ENCODE measurements at regions not wholly inside any gene's neighbourhood (a gene's known extent, or its start where the extent isn't known, plus 50 kb on each side); places are given as distances from the start of the nearest gene placed in this dataset.

DNA sequence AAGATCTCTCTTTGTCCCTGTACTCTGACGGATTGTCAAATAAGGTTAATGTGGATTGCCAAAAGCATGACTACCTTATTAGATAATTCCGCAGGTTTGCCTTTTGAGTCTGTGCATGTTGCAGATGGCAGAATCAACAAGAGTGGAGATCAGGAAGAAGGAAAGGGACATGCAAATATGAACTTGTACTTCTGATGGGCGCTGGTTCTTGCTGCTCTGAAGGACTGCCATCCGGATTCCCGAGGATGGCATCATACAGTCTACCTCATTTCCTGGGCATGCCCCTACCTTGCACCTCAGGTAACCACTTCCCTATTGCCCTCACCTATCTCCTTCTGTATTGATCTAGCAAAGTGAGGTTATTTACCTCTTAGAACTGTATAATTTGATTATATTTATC is 504.2 kb downstream of the ACTL7B start:
- DNase-seq (ENCODE audit: low read depth) = no peak

DNA sequence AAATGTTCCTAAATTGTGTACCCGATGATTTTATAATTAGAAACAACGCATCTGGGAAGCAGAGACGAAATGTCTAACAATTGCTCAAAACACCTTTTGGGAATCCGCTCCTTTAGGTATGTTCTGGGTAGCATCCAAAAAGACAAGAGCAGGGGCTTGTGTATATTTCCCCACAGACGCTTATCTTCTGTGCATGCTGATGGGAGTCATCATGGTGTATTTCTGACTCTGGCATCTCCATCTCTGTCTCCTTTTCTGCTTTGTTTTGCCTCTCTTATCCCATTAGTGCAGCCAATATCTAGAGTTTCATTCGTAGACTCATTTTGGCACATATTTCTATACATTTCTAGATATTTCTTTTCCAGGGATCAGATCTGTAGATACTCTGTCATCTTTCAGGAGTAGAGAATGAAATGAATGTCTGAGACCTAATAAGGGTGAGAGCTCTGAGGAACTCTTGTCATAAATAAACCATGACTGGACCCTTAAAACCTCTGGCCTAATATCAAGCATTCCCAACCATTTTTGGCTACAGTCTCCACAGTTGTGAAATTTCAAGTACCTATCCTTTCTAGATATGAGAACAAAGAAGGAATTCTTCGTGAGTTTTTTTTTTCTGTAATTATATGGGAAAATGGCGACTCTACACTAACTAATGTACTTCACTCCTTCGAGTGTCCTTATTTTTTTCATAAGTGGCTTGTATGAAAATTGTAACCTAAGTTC is 508.2 kb downstream of the ACTL7B start:
- no peak for DNase-seq (ENCODE audit: low read depth)

DNA sequence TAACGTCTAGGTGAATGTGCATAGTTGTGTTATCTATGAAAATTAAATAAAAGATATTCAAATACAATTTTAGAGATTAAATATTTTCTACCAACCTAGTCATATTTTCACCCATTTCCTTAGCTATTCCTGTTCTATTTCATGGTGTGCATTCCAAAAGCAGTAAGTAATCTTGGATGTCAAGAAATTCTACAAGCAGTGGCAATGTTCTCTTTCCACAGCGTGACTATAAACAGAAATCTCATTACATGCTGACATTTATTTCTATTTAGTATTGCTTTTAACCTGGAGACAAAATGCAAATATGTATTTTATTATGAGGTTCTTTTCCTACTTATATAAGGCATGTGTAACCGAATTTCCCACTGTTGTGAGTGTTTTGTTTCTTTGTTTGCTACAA is 510.0 kb downstream of the ACTL7B start:
- no peak for DNase-seq (ENCODE audit: low read depth)

DNA sequence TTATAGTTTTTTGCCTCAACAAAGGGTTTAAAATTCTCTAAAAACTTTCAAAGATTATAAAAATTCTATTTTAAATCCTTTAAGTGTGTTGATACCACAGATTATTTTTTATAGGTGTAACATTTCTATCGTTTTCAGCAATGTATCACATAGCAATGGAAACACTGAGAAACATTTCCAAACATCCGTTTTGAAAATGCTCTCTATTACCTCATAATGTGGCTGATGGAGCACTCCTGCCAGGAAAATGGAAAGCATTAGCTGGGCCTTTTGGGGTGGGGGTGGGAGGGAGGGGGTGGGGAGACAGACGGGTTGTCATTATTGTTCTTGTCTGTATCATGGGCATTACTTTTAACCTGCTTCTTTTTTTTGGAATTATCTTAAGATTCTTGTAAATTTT is 516.5 kb downstream of the ACTL7B start:
- DNase-seq (ENCODE audit: low read depth) = no peak

DNA sequence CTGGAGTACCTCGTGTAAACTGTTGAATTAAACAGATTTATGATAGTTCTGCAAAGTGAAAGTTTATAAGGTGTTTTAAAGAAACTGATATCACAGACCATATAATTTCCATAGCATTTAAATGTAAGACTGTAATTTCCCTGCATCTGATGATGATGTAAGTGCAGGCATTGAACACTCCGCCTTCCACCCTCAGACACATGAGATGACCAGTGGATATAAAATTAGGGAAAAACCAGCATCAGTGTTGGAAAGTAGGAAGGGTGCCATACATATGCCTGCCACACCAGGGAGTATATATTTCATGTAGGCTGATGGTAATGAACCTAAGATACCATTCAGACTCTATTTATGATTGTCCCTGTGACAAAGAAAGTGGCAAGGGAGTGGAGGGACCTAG is 519.2 kb downstream of the ACTL7B start:
- DNase-seq (ENCODE audit: low read depth) = no peak

DNA sequence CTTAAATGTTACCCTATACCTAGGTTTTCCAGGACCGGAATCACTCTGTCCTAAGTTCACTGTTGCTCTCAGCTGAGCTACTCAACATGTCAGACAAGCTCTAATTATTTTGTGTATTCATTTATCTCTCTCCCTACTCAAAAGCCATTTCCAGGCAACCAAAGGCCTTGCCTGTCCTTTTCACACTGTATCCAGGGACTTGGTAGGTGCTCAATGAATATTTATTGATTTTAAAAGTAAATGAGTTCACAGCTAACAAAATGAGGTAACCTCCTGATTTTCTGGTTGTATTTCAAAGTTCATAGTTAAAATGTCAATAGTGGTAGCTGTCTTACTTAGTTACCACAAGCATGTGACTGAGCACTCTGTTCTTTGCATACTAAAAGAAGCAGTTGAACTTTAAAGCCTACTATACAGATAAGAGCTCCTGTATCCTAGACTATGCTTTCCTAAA is 522.2 kb downstream of the ACTL7B start:
- no peak for DNase-seq (ENCODE audit: low read depth)

DNA sequence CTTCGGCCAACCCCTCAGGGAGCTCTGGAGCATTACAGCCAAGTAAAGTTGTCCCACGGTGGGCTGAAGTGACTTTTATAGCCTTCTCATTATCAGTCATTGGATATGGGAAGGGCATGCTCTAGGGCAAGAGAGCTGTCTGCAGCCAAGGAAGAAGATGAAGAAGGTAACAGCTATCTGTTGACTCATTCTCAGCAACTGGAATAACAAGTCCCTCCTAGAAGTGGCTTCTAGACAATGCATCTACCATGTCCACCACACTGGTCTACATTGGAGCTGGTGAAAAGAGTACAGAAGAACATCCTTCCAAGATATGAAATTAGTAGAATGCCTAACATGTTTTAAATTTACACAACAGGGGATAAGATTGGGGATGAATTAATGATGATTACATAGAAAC is 524.2 kb downstream of the ACTL7B start:
- DNase-seq (ENCODE audit: low read depth) = no peak

DNA sequence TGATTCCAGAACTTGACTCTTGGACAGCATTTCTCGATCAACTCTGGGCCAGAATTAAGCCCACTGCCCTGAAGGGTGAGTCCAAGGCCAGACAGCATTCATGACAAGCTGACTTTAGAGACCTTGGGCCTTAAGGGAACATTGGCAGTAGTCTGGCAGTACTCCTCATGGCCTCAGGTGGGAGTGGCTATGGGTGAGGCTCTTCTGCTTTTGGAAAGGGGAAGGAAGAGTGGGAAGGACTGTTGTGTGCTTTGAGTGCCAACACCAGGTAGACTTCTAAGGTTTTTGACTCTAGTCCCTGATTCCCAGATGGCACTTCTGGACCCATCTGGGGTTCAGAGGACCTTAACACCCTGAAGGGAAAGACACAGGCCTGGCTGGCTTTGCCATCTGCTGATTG is 530.4 kb downstream of the ACTL7B start:
- no peak for DNase-seq (ENCODE audit: low read depth)

DNA sequence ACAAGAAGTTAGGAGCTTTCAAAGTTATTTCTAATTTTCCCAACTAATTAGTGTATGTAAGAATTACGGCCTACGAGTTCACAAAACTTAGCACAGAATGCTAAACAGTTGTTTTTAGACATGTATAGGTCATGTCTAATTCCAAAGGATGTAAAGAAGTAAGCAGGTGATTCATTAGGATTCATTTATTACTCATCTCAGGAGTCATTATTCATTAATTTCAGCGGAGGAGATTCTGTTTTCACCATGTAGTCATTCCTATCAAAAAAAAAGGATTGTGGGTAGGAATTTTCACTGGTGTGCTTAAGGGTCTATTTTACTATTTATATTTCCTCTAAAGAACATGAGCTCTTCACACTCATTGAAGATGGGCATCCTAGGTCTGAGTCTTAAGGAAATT is 532.2 kb downstream of the ACTL7B start:
- DNase-seq (ENCODE audit: low read depth) = no peak

DNA sequence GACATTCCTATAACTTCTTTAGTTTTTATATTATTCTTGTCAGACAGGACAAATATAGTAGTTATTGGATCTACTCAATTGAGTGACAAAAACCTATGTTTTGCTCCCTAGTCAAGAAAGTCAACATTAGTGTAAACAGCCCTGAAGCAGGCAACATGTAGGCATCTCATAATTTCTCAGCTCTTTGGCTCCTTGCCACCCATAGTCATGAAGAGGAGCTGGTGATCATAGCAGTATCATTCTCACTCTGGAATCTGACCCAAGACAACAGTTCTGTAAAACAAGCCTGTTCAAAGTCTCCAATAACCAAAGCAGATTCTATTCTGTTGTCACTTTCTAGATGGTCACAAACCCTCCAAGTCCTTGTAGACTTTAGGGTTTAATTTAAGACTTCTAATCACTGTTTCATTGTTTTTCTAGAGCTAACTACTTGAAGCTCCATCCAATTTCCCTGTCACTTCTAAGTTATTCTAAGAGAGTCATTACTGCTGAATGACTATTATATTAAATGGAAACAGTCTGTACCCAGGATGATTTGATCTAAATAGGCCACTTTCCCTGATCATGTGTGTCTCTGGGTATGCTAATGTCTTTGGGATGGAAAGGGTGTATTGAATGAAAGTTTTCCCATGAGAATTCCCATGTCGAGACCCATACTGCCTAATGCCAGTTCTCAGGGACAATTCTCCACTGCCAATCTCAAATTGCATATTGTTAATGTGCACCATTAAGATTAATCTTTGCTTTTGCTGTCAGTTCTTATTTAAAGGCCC is 533.3 kb downstream of the ACTL7B start:
- DNase-seq (ENCODE audit: low read depth) = peak; percentile 7

DNA sequence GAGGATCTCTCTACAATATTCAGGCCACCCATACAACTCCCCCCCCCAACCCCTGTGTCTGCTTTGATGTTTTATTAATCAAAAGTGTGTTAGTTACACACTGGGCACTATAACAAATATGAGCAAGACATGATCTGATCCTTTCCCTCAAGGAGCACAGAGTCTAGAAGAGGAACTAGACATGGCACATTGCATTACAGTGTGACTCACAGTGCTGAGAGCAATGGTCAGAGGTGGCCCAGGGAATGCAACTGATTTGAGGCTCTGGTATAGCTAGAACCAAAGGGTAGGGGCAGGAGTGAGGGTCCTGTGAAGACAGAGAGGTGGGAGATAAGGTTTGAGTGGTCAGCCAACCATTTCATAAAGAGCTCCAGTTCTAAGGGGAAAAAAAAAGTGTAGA is 539.2 kb downstream of the ACTL7B start:
- DNase-seq (ENCODE audit: low read depth) = peak; percentile 6

DNA sequence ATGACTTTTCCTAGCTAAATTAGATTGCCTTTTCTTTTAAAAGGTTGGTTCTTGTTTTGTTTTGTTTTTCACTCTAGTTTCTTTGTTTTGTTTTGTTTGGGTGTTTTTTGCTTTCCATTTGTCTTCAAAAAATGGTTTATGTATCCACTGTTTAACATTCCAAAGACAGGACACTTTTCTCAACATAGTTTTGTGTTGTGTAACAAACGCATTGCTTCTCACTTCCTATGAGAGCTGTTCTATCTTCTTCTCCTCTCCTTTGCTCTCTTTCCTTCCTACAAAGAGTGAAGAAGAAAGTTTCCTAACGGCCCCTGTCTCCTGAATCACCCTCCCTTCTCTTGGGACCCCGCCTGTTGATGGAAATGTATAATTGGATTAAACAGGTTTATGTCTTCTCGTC is 539.7 kb downstream of the ACTL7B start:
- no peak for DNase-seq (ENCODE audit: low read depth)

DNA sequence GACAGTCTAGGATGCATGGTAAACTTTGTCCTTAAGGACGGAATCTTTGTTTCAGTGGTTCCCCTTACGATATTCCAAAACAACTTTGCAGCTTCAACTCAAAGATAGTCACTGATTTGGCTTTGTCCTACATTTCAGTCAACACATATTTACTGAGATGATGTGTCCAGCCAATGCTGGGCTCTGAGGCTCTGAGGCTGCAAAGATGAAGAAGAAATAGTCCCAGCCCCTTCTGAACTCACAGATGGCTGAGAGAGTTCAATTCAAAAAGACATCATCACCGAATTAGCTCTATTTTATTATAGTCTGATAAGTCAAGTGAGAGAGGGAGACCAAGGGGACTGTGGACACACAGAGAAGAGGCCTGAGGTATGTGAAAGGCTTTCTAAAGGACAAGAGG is 544.0 kb downstream of the ACTL7B start:
- DNase-seq (ENCODE audit: low read depth) = no peak

DNA sequence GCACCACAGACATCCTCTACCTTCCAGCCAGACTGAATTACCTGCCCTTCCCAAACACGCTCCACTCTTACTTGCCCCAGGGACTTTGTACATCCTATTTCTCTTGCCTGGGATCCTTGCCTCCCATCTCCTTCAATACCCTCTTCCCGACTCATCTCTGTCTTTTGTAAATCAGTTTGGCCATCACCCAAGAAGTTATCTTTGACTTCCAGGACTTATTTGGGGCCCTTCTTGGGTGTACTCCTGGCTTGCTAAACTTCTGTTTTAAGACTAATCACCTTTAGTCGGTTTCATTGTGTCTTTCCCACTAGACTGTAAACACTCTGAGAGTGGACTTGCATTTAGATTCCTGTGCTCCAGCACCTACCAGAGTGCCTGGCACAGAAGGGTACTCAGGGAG is 545.6 kb downstream of the ACTL7B start:
- DNase-seq (ENCODE audit: low read depth) = no peak

DNA sequence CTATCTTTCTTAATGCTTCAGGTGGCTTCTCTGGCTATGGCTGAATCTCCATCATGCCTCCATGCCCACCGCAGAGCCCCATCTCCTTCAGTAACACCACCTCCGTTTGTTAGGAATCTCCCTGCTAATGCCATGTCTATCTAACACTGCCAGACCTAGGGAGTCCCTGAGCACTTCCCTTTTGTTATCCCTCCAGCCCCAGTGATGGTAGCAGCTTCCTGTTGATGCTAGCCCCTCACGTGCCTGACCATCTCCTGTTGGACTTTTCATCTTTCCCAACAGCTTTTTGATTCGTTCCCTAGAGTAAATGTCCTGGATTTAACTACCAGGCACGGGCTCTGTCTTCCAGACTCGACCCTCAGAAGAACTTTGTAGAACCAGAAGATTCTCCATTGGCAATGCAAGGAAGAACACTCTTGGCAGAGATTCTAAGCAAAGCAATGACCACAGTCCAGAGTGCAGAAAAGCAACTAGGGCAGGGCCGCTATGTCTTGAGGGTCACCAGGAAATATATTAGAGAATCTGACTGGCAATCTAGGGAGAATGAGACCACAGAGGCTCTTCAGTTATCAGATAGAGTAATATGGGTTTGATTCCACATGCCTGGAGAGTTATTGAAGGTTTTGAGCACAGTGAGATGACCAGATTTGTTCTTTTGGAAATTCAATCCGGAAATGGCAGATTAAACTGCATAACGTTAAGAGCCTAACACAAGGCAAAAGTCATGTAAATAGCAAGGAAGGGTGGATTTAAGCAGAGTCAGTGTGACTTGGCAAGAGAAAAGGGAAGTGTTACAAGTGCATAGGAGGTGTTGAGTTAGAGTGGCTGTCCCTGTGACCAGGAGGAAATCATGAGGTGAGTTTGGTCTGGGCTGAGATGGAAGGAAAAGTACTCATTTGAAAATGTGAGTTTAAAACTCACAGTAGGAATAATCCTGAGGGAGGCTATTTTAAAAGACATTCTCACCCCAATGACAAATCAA is 555.2 kb downstream of the ACTL7B start:
- DNase-seq (ENCODE audit: low read depth) = no peak

DNA sequence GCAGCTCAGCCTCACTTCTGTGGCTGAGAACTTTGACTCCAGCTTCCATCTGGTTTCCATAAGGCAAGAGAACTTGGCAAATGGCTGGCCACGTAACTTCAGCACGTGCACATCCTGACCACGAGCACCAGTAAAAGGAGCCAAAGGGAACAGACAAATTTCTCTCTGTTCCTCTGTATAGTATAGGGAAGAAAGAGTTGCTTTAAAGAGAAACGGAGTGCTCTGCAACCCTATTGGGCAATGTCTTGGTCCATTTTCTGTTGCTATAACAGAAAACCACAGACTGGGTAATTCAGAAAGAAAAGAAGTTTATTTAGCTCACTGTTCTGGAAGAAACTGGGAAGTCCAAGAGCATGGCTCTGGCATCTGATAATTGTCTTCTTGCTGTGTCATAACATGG is 558.7 kb downstream of the ACTL7B start:
- peak; percentile 98 for DNase-seq (ENCODE audit: low read depth)

DNA sequence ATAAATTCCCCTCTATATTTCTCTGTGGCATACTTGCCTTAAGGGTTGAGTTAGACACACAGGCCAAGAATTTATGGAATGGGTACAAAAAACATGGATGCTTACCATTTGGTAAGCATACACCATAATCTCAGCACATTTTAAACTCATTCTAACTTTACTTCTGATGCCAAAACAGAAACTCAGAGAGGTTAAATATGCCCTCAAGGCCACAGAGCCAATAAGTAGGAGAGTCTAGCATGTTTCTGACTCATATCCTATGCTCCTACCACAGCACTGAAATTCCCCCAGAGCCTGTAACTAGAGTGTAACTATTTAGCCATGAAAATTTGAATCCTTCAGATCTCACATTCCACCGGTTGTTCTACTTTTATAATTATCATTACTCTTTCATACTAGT is 559.7 kb downstream of the ACTL7B start:
- peak; percentile 99 for DNase-seq (ENCODE audit: low read depth)

DNA sequence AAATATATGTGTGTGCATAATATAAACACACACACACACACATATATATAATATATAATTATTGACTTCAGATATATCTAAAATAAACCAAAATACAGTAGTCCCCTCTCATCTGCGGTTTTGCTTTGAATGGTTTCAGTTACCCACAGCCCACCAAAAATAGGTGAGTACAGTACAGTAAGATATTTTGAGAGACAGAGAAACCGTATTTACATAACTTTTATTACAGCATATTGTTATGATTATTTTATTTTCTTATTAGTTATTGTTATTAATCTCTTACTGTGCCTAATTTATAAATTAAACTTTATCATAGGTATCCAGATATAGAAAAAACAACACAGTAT is 564.2 kb downstream of the ACTL7B start:
- no peak for DNase-seq (ENCODE audit: low read depth)

DNA sequence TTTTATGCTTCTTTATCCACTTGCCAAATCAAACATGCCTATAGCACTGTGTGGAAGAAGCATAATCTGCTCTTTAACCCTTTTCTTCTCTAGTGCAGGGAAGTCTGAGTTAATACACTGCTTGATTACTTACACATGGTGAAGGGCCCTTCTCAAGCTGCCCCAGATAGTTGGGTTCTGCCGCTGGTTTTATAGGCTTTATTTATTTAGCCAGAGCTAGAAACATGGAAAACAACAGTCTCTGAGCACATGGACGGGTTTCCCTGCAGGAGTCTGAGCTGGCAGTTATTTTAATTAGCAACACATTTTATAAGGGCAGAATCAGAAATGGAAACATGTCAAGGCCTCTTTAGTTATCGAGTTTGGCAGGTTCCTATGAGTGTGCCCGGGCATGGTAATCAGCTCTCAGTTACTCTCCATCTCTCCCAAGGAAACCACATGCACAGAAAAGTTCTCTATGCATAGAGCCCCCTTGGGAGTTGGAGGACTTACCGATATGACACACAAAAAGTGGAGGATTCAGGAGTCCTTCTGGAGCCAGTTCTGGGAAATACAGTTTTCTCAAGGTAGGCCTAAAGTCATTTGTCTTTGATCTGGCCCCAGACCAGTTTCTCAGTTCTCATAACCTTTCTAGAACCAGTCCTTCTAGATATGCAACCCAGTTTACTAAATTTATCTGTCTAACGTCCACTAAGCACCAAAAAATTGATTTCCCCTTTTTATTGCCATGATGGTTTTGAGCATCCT is 564.8 kb downstream of the ACTL7B start:
- DNase-seq (ENCODE audit: low read depth) = peak; percentile 64

DNA sequence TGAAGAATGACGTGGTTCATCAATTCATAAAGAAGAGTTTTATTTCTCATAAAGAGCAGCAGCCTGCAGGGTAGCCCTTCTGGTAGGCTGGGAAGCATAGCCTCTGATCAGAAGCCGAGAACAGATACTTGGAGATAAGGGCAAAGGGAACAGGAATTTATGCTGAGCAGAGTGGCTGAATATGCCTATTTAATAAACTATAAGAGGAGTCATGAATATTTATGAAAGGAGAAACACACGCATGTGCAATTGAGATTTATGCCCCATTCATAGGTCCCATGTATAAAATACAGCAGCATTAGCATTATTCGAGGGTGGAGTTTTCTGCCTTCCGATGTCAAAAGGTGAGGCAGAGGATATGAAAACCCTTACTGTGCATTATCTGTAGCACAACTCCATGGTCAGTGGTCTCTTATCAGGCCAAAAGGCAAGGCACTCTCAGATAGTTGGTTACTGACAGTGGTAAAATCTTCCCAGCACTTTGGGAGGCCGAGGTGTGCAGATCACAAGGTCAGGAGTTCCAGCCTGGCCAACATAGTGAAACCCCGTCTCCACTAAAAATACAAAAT is 569.1 kb downstream of the ACTL7B start:
- DNase-seq (ENCODE audit: low read depth) = no peak

DNA sequence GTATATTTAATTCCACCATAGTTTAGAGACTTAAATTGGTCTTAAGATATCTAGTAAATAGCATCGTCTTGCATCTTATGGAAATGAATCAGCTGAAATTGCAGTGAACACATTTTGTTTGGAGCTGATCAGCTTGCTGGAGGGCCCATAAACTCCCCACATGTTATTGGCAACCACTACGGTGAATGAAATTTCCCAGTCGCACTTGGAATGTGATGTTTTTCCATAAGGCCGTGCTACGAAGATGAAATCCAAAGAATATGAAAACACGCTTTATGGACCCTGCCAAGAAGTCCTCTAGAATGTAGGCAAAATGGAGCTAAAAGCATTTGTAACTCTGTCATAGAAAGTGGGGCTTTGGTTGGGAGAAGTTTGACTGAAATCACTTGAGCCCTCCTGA is 572.1 kb downstream of the ACTL7B start:
- DNase-seq (ENCODE audit: low read depth) = no peak

Data from RPMI7951 (cell line).